WTC11 (cell line): ENCODE measurements at regions not wholly inside any gene's neighbourhood (a gene's known extent, or its start where the extent isn't known, plus 50 kb on each side); places are given as distances from the start of the nearest gene placed in this dataset.

Experiments
- ATAC-seq: fragments of 200-7000 bp; cut with Tn5 transposase; 2 replicates; pipeline ENCODE4 v1.10.0; 2021; ENCODE audit warnings: mild to moderate bottlenecking, moderate library complexity
- CTCF ChIA-PET: fragments of 300-600 bp; sonication (Branson Sonifier 250); formaldehyde crosslinking; loops from one replicate; lab custom pipeline; 2021; ENCODE audit warnings: antibody characterized with exemption; lab: Charles Lee
- POLR2A ChIA-PET: fragments of 350-600 bp; sonication (Branson Sonifier 250); formaldehyde crosslinking; loops from one replicate; lab custom pipeline; 2021; ENCODE audit warnings: antibody characterized with exemption; lab: Charles Lee
- DNase-seq: peaks from one replicate; pipeline ENCODE4 v3.0.0; 2021; ENCODE audit warnings: low spot score
- H3K27ac Mint-ChIP-seq: 2 replicates; pipeline ENCODE4 v1.8.0; 2021; ENCODE audit warnings: mixed read lengths
- H3K27me3 Mint-ChIP-seq: 2 replicates; pipeline ENCODE4 v1.8.0; 2021; ENCODE audit warnings: low read depth, mild to moderate bottlenecking, moderate library complexity, mixed read lengths
- H3K36me3 Mint-ChIP-seq: 2 replicates; pipeline ENCODE4 v1.8.0; 2021; ENCODE audit warnings: mixed read lengths
- H3K4me1 Mint-ChIP-seq: 2 replicates; pipeline ENCODE4 v1.8.0; 2022; ENCODE audit warnings: mixed read lengths
- H3K4me3 Mint-ChIP-seq: 2 replicates; pipeline ENCODE4 v1.8.0; 2021; ENCODE audit warnings: mild to moderate bottlenecking, moderate library complexity, mixed read lengths
- H3K9me3 Mint-ChIP-seq: 2 replicates; pipeline ENCODE4 v1.8.0; 2021; ENCODE audit warnings: mixed read lengths
- ATF3 ChIP-seq: sonication (generic); formaldehyde crosslinking; conservative IDR thresholded peaks from 2 replicates; pipeline ENCODE4 v1.8.1; 2022; ENCODE audit warnings: mild to moderate bottlenecking, missing genetic modification reagents
- ATF6 ChIP-seq: sonication (generic); formaldehyde crosslinking; IDR thresholded peaks from 2 replicates; pipeline ENCODE4 v1.8.1; 2023; ENCODE audit warnings: mild to moderate bottlenecking, missing genetic modification reagents
- CBFB ChIP-seq: sonication (generic); formaldehyde crosslinking; IDR thresholded peaks from 2 replicates; pipeline ENCODE4 v1.8.1; 2022; ENCODE audit warnings: mild to moderate bottlenecking, low read depth, missing genetic modification reagents
- CDX4 ChIP-seq: fragments of 250-450 bp; sonication (Bioruptor Pico); IDR thresholded peaks from 2 replicates; pipeline ENCODE4 v1.9.0; 2021; ENCODE audit warnings: moderate library complexity, mild to moderate bottlenecking, inconsistent platforms, borderline replicate concordance
- CREM ChIP-seq: sonication (generic); formaldehyde crosslinking; IDR thresholded peaks from 2 replicates; pipeline ENCODE4 v1.8.1; 2022; ENCODE audit warnings: mild to moderate bottlenecking, missing genetic modification reagents, moderate library complexity
- CTCF ChIP-seq: fragments of 200-600 bp; IDR thresholded peaks from 2 replicates; pipeline ENCODE4 v1.8.0; 2022; ENCODE audit warnings: antibody characterized with exemption
- E2F1 ChIP-seq: sonication (generic); formaldehyde crosslinking; IDR thresholded peaks from 2 replicates; pipeline ENCODE4 v1.8.0; 2022; ENCODE audit warnings: mild to moderate bottlenecking, missing genetic modification reagents
- ELF4 ChIP-seq: sonication (generic); formaldehyde crosslinking; IDR thresholded peaks from 2 replicates; pipeline ENCODE4 v1.8.1; 2022; ENCODE audit warnings: low read depth, mild to moderate bottlenecking, moderate library complexity, missing genetic modification reagents
- EMX1 ChIP-seq: fragments of 250-450 bp; sonication (Bioruptor Pico); IDR thresholded peaks from 2 replicates; pipeline ENCODE4 v1.8.0; 2021; ENCODE audit warnings: mild to moderate bottlenecking
- ERG ChIP-seq: fragments of 250-450 bp; sonication (Bioruptor Pico); IDR thresholded peaks from 2 replicates; pipeline ENCODE4 v1.8.0; 2021; ENCODE audit warnings: mild to moderate bottlenecking
- FOXK1 ChIP-seq: sonication (generic); formaldehyde crosslinking; IDR thresholded peaks from 2 replicates; pipeline ENCODE4 v1.8.0; 2022; ENCODE audit warnings: mild to moderate bottlenecking, moderate library complexity, missing genetic modification reagents
- HMGXB4 ChIP-seq: sonication (generic); formaldehyde crosslinking; IDR thresholded peaks from 2 replicates; pipeline ENCODE4 v1.8.1; 2023; ENCODE audit warnings: mild to moderate bottlenecking, moderate library complexity, missing genetic modification reagents
- MAX ChIP-seq: sonication (generic); formaldehyde crosslinking; IDR thresholded peaks from 2 replicates; pipeline ENCODE4 v1.8.0; 2022; ENCODE audit warnings: mild to moderate bottlenecking, missing genetic modification reagents
- RELA ChIP-seq: sonication (generic); formaldehyde crosslinking; IDR thresholded peaks from 2 replicates; pipeline ENCODE4 v1.8.1; 2022; ENCODE audit warnings: missing genetic modification reagents, mild to moderate bottlenecking, borderline replicate concordance
- RORB ChIP-seq: fragments of 250-450 bp; sonication (Bioruptor Pico); IDR thresholded peaks from 2 replicates; pipeline ENCODE4 v1.9.0; 2021; ENCODE audit warnings: mild to moderate bottlenecking
- USF1 ChIP-seq: sonication (generic); formaldehyde crosslinking; IDR thresholded peaks from 2 replicates; pipeline ENCODE4 v1.8.0; 2022; ENCODE audit warnings: mild to moderate bottlenecking, missing genetic modification reagents
- ZNF219 ChIP-seq: sonication (generic); formaldehyde crosslinking; IDR thresholded peaks from 2 replicates; pipeline ENCODE4 v1.8.0; 2023; ENCODE audit warnings: missing genetic modification reagents, mild to moderate bottlenecking, borderline replicate concordance
- ZNF512 ChIP-seq: sonication (generic); formaldehyde crosslinking; IDR thresholded peaks from 2 replicates; pipeline ENCODE4 v1.8.1; 2022; ENCODE audit warnings: missing genetic modification reagents, borderline replicate concordance

GRCh38 chr2:16318474-16319195, 347.0 kb downstream of the CYRIA start (continued):
- TF ChIP-seq RORB (CRISPR knock-in tag) (no peak), ATF3 (CRISPR knock-in tag) (no peak), ATF6 (no peak), ZNF512 (CRISPR knock-in tag) (no peak)

- peaks cover 21% of the 10 kb centered on the region for H3K4me1 Mint-ChIP-seq
- ATAC-seq = no peak
- no peaks in the 10 kb centered on the region for H3K36me3 Mint-ChIP-seq
Observed at GRCh38 chr2:16318051-16318450, 347.6 kb downstream of the CYRIA start.

More at GRCh38 chr2:16318051-16318450, 347.6 kb downstream of the CYRIA start:
- Mint-ChIP-seq H3K4me3 (no peak overlapping the region), H3K9me3 (no peaks in the 10 kb centered on the region), H3K27ac (no peak overlapping the region), H3K27me3 (no peaks in the 10 kb centered on the region)
- no peak for TF ChIP-seq HMGXB4 (CRISPR knock-in tag)
- TF ChIP-seq E2F1 = no peak
- TF ChIP-seq USF1 (CRISPR knock-in tag) = no peak
- no peak for TF ChIP-seq CDX4
- no peak for TF ChIP-seq CREM (CRISPR knock-in tag)
- no peak for TF ChIP-seq ELF4
- TF ChIP-seq ERG (CRISPR knock-in tag) = no peak
- no peak for TF ChIP-seq FOXK1 (CRISPR knock-in tag)
- TF ChIP-seq ZNF219 = no peak
- no peak for TF ChIP-seq MAX (CRISPR knock-in tag)
- no peak for TF ChIP-seq ATF6
- no peak for TF ChIP-seq EMX1
- TF ChIP-seq RELA (CRISPR knock-in tag) = no peak
- TF ChIP-seq CTCF = no peak
- TF ChIP-seq CBFB (CRISPR knock-in tag) = no peak
- DNase-seq = no peak
- ChIA-PET CTCF (interaction anchor here (0.6 to 1.5 kb wide), 6 partner anchors 8 to 378 kb away, joined by 3 to 7 read pairs (median 4); partner anchors contain the start of gene MYCN), POLR2A (no interaction called here)
